PC-3 (cell line): ENCODE measurements at regions not wholly inside any gene's neighbourhood (a gene's known extent, or its start where the extent isn't known, plus 50 kb on each side); places are given as distances from the start of the nearest gene placed in this dataset.

Experiments used
- EZH2phosphoT487 ChIP-seq: fragments of 300-600 bp; sonication (generic); IDR thresholded peaks from 2 replicates; pipeline ENCODE4 v1.6.1; 2018; ENCODE audit warnings: mild to moderate bottlenecking, antibody characterized with exemption, low read length, borderline replicate concordance
- TF ChIP-seq, protein P1 (sequence below): fragments of 300-600 bp; sonication (generic); conservative IDR thresholded peaks from 2 replicates; pipeline ENCODE4 v1.5.1; 2017; ENCODE audit warnings: antibody characterized with exemption, low read depth, mild to moderate bottlenecking, low read length

DNA sequence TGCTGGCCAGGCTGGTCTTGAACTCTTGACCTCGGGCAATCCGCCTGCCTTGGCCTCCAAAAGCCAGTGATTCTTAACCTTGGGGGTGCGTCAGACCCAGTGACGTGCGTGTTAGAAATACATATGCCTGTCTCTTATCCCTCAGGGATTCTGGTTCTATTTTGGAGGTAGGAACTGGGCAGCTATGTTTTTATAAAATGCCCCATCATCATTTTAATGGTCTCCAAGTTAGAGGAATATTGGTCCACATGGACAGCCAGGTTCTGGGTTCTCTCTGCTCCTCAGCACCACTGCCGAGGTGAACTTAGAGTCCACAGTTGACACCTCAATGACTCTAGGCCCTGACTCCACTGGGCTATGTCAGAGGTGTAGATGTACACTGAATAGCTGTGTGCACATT lies 352.7 kb downstream of the SMOC2 start:
- TF ChIP-seq, protein P1, sequence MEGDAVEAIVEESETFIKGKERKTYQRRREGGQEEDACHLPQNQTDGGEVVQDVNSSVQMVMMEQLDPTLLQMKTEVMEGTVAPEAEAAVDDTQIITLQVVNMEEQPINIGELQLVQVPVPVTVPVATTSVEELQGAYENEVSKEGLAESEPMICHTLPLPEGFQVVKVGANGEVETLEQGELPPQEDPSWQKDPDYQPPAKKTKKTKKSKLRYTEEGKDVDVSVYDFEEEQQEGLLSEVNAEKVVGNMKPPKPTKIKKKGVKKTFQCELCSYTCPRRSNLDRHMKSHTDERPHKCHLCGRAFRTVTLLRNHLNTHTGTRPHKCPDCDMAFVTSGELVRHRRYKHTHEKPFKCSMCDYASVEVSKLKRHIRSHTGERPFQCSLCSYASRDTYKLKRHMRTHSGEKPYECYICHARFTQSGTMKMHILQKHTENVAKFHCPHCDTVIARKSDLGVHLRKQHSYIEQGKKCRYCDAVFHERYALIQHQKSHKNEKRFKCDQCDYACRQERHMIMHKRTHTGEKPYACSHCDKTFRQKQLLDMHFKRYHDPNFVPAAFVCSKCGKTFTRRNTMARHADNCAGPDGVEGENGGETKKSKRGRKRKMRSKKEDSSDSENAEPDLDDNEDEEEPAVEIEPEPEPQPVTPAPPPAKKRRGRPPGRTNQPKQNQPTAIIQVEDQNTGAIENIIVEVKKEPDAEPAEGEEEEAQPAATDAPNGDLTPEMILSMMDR: no peak
- no peak for TF ChIP-seq EZH2phosphoT487
